Transverse colon (tissue), 4 donors: ENCODE measurements at regions not wholly inside any gene's neighbourhood (a gene's known extent, or its start where the extent isn't known, plus 50 kb on each side); places are given as distances from the start of the nearest gene placed in this dataset.

Experiments
- DNase-seq: peaks from one replicate; pipeline ENCODE4 v3.0.0-alpha.2; 2019
- H3K27ac ChIP-seq, 4 donors: fragments of 200-600 bp; sonication (generic); 2 replicates each; pipeline ENCODE4 v1.5.1; 2016 to 2018; ENCODE audit warnings: inconsistent platforms in 4 of 4
- H3K27me3 ChIP-seq: fragments of 200-600 bp; sonication (generic); 2 replicates; pipeline ENCODE4 v1.5.1; 2017; ENCODE audit warnings: inconsistent platforms
- H3K36me3 ChIP-seq, 4 donors: fragments of 200-600 bp; sonication (generic); 2 replicates each; pipeline ENCODE4 v1.5.1; 2017 to 2019; ENCODE audit warnings: inconsistent platforms in 4 of 4
- H3K4me1 ChIP-seq, 4 donors: fragments of 200-600 bp; sonication (generic); 2 replicates each; pipeline ENCODE4 v1.5.1; 2017 to 2020; ENCODE audit warnings: inconsistent platforms in 4 of 4
- H3K4me3 ChIP-seq, 4 donors: fragments of 200-600 bp; sonication (generic); 1 replicate in 1 of 4; 2 replicates in 3 of 4; pipeline versions ENCODE4 v1.5.1 to v1.6.1; 2017 to 2019; ENCODE audit warnings: inconsistent platforms in 4 of 4
- H3K9me3 ChIP-seq, 2 donors: fragments of 200-600 bp; sonication (generic); 2 replicates each; pipeline ENCODE4 v1.5.1; 2017 to 2019; ENCODE audit warnings: inconsistent platforms in 2 of 2
- CTCF ChIP-seq, 5 experiments: fragments of 200-600 bp in 3 of 5; fragments of 450-650 bp in 2 of 5; sonication (generic) in 3 of 5; IDR thresholded peaks; 1 replicate in 2 of 5; 2 replicates in 3 of 5; pipeline ENCODE4 v1.5.1; 2016 to 2017; ENCODE audit warnings: antibody characterized with exemption in 5 of 5, inconsistent platforms in 3 of 5, mild to moderate bottlenecking in 2 of 5, moderate library complexity in 1 of 5
- EP300 ChIP-seq: sonication (generic); formaldehyde crosslinking; IDR thresholded peaks from one replicate; pipeline ENCODE4 v1.6.1; 2017; ENCODE audit warnings: antibody characterized with exemption, low read depth
- POLR2A ChIP-seq: fragments of 450-650 bp; IDR thresholded peaks from one replicate; pipeline ENCODE4 v1.6.1; 2016; ENCODE audit warnings: antibody characterized with exemption, mild to moderate bottlenecking, moderate library complexity
- POLR2AphosphoS5 ChIP-seq, 3 donors: sonication (generic); formaldehyde crosslinking; IDR thresholded peaks; one replicate each; pipeline ENCODE4 v1.6.1; 2016; ENCODE audit warnings: antibody characterized with exemption in 3 of 3
- WGBS, 2 donors: methylation state at CpG; one replicate each; pipeline ENCODE4 v1.1.5; 2018; ENCODE audit warnings: low coverage in 1 of 2; 5-methylcytosine and 5-hydroxymethylcytosine counted together
- in situ Hi-C, 4 donors: fragments of 200-750 bp; cut with MboI; loops; one replicate each; pipeline versions ENCODE4 v1.15.0 to v1.15.1; 2017; ENCODE audit warnings: low sequenced_read_pairs in 3 of 4, low pct_ligation_motif_present in 1 of 4, low pct_unique_long_range_greater_than_20kb in 1 of 4
- intact Hi-C: fragments of 100-400 bp; cut with DNase I; formaldehyde crosslinking; loops from one replicate; pipeline ENCODE4 v1.15.1; 2023; ENCODE audit warnings: low total_unique reads

- in situ Hi-C loops, result loop anchor here in 1 of 4 donors (25.0 kb wide), 1 partner anchor 1256 kb away; no protein-coding TSS in a partner anchor
- intact Hi-C loops, result no loop called here
- Histone ChIP-seq H3K36me3 (no peaks in the 10 kb centered on the region), H3K4me3 (no peak overlapping the region), H3K27ac (no peak overlapping the region), H3K27me3 (no peaks in the 10 kb centered on the region), H3K9me3 (no peaks in the 10 kb centered on the region), H3K4me1 (no peaks in the 10 kb centered on the region)
- no peak for TF ChIP-seq CTCF (IDR thresholded peaks at IDR 0.05)
- TF ChIP-seq POLR2AphosphoS5 (IDR thresholded peaks at IDR 0.05), result no peak
- TF ChIP-seq EP300, result no peak
- TF ChIP-seq POLR2A, result no peak
- WGBS, 2 donors, result 48 to 52% methylated on average over 4 of the region's 4 CpGs
- DNase-seq, result no peak
Measured at GRCh38 chr12:97131220-97131981, 224.3 kb downstream of the NEDD1 start.

- intact Hi-C loops, result no loop called here
- in situ Hi-C loops, result loop anchor here in 1 of 4 donors (25.0 kb wide), 1 partner anchor 1255 kb away; no protein-coding TSS in a partner anchor
- Histone ChIP-seq H3K9me3 (no peaks in the 10 kb centered on the region), H3K27me3 (no peaks in the 10 kb centered on the region), H3K4me1 (no peaks in the 10 kb centered on the region), H3K36me3 (no peaks in the 10 kb centered on the region), H3K4me3 (no peak overlapping the region), H3K27ac (no peak overlapping the region)
- no peak for DNase-seq
- TF ChIP-seq CTCF (IDR thresholded peaks at IDR 0.05) (no peak), POLR2A (no peak), POLR2AphosphoS5 (IDR thresholded peaks at IDR 0.05) (no peak), EP300 (no peak)
- 37% methylated on average over 2 of the region's 2 CpGs for WGBS, 2 donors
Measured at GRCh38 chr12:97132270-97132669, 225.2 kb downstream of the NEDD1 start.

GRCh38 chr12:97134495-97134894 is 227.4 kb downstream of the NEDD1 start:
- no peak overlapping the region for H3K4me3 ChIP-seq

GRCh38 chr12:97140355-97140754 is 233.3 kb downstream of the NEDD1 start:
- Histone ChIP-seq H3K36me3 (no peaks in the 10 kb centered on the region), H3K9me3 (no peaks in the 10 kb centered on the region), H3K27me3 (no peaks in the 10 kb centered on the region), H3K4me1 (no peaks in the 10 kb centered on the region), H3K27ac (no peak overlapping the region), H3K4me3 (no peak overlapping the region)
- in situ Hi-C loops, result loop anchor here in 1 of 4 donors (25.0 kb wide), 1 partner anchor 1247 kb away; no protein-coding TSS in a partner anchor
- 54 to 55% methylated on average over 4 of the region's 4 CpGs for WGBS, 2 donors
- no peak for DNase-seq
- intact Hi-C loops, result no loop called here
- TF ChIP-seq POLR2AphosphoS5 (IDR thresholded peaks at IDR 0.05) (no peak), CTCF (IDR thresholded peaks at IDR 0.05) (no peak), POLR2A (no peak), EP300 (no peak)

More at GRCh38 chr12:97134495-97134894, 227.4 kb downstream of the NEDD1 start:
- Histone ChIP-seq H3K27ac (no peak overlapping the region), H3K9me3 (no peaks in the 10 kb centered on the region), H3K36me3 (no peaks in the 10 kb centered on the region), H3K27me3 (no peaks in the 10 kb centered on the region), H3K4me1 (no peaks in the 10 kb centered on the region)
- TF ChIP-seq POLR2AphosphoS5 (IDR thresholded peaks at IDR 0.05), result no peak
- TF ChIP-seq POLR2A, result no peak
- TF ChIP-seq EP300, result no peak
- in situ Hi-C loops, result loop anchor here in 1 of 4 donors (25.0 kb wide), 1 partner anchor 1253 kb away; no protein-coding TSS in a partner anchor
- intact Hi-C loops, result no loop called here
- DNase-seq, result no peak
- 43 to 71% methylated on average over 1 of the region's 1 CpG for WGBS, 2 donors
